B cell (primary cell): ENCODE measurements at regions not wholly inside any gene's neighbourhood (a gene's known extent, or its start where the extent isn't known, plus 50 kb on each side); places are given as distances from the start of the nearest gene placed in this dataset.

Source experiments
- EZH2 ChIP-seq: IDR thresholded peaks from 2 replicates; pipeline ENCODE4 v1.6.1; 2012; ENCODE audit warnings: borderline replicate concordance, low read depth, mild to moderate bottlenecking, moderate library complexity, low read length; ENCODE audit not compliant: insufficient read depth, poor library complexity, severe bottlenecking
- TF ChIP-seq, protein P1 (sequence below): fragments of 200-600 bp; IDR thresholded peaks from one replicate; pipeline ENCODE4 v1.8.0; 2022; ENCODE audit warnings: antibody characterized with exemption, mild to moderate bottlenecking

DNA sequence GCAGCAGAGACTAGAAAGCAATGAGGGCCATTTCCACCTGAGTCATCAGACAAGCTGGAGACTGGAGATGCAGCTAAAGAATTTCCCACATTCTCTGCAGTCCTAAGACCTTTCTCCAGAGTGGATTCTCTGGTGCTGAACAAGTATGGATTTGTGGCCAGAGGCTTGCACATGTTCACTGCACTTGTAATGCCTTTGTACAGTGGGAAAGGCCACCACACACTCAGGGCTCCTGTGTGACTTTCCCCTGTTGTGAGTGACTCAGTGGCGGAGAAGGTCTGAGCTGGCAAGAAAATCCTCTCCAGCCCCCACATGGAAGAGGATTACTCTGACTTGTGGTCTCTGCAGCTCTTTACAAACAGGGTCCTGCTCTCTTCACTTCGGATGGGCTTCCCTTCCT, 192.3 kb downstream of the C6orf118 start:
- TF ChIP-seq, protein P1, sequence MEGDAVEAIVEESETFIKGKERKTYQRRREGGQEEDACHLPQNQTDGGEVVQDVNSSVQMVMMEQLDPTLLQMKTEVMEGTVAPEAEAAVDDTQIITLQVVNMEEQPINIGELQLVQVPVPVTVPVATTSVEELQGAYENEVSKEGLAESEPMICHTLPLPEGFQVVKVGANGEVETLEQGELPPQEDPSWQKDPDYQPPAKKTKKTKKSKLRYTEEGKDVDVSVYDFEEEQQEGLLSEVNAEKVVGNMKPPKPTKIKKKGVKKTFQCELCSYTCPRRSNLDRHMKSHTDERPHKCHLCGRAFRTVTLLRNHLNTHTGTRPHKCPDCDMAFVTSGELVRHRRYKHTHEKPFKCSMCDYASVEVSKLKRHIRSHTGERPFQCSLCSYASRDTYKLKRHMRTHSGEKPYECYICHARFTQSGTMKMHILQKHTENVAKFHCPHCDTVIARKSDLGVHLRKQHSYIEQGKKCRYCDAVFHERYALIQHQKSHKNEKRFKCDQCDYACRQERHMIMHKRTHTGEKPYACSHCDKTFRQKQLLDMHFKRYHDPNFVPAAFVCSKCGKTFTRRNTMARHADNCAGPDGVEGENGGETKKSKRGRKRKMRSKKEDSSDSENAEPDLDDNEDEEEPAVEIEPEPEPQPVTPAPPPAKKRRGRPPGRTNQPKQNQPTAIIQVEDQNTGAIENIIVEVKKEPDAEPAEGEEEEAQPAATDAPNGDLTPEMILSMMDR = no peak
- TF ChIP-seq EZH2 = no peak
